Activated naive CD4-positive, alpha-beta T cell treated with anti-CD3 and anti-CD28 coated beads, Interleukin-2, amount 50 U/mL, for 72 hours (primary cell): ENCODE measurements at regions not wholly inside any gene's neighbourhood (a gene's known extent, or its start where the extent isn't known, plus 50 kb on each side); places are given as distances from the start of the nearest gene placed in this dataset.
A peak's percentile ranks its signal among the peaks of the same experiment; 100 is the strongest.
"Not testable (repeated sequence)": the region's sequence is repeated elsewhere in the genome, so short reads cannot be mapped to it uniquely, and the experiment has no call there.

Experiments used
- ATAC-seq, 2 donors: fragments of 150-1000 bp; cut with Tn5 transposase; 2 replicates each; pipeline ENCODE4 v1.10.0; 2021; ENCODE audit warnings: mild to moderate bottlenecking in 2 of 2, moderate library complexity in 2 of 2
- DNase-seq, 2 donors: peaks; one replicate each; pipeline ENCODE4 v3.0.0; 2021 to 2022; ENCODE audit warnings: low spot score in 2 of 2
- H3K27ac Mint-ChIP-seq, 2 donors: one replicate each; pipeline ENCODE4 v1.8.0; 2022; ENCODE audit warnings: mild to moderate bottlenecking in 2 of 2, mixed read lengths in 2 of 2
- H3K36me3 Mint-ChIP-seq, 2 donors: one replicate each; pipeline ENCODE4 v1.8.0; 2022; ENCODE audit warnings: mixed read lengths in 2 of 2
- H3K9me3 Mint-ChIP-seq, 2 donors: one replicate each; pipeline ENCODE4 v1.8.0; 2022; ENCODE audit warnings: mixed read lengths in 2 of 2

DNA sequence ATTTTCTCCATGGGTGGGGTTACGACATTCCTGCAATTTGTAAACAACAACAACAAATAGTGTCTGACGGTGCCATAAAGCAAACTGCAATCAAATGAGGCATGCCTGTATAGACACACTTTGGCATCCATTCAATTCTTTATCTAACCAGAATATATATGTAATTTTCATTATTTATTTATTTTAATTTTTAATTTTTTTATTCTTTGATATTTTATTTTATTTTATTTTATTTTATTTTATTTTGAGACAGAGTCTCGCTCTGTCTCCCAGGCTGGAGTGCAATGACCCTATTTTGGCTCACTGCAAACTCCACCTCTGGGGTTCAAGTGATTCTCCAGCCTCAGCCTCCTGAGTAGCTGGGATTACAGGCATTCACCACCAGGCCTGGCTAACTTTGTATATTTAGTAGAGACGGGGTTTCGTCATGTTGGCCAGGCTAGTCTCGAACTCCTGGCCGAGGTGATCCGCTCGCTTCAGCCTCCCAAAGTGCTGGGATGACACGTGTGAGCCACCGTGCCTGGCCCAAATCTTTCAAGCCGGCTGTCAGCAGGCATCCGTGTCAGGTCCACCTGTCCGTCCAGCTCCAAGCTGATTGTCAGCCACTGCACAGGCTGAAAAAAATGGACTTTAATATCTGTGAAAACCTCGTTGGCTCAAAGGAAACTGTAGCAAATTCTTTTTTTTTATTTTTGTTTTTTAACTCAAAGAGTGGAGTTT is 200.8 kb downstream of the ASMT start:
- no peak overlapping the region for H3K27ac Mint-ChIP-seq
- ATAC-seq (no peak), DNase-seq (no peak)
- no peaks in the 10 kb centered on the region for H3K36me3 Mint-ChIP-seq
- H3K9me3 Mint-ChIP-seq = no peaks in the 10 kb centered on the region

DNA sequence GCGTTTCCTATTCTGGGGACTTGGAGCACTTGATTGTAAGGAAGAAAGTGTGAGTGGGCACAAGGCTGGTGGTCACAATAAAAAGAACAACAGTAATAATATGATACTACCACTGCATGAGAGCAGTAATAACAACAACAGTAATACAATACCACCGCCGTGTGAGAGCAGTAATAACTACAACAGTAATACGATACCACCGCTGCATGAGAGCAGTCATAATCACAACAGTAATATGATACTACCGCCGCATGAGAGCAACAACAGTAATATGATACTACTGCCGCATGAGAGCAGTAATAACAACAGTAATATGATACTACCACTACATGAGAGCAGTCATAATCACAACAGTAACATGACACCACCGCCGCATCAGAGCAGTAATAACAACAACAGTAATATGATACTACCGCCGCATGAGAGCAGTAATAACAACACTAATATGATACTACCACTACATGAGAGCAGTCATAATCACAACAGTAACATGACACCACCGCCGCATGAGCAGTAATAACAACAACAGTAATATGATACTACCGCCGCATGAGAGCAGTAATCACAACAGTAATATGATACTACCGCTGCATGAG is 201.6 kb downstream of the ASMT start:
- H3K9me3 Mint-ChIP-seq, H3K36me3 Mint-ChIP-seq, DNase-seq, ATAC-seq, H3K27ac Mint-ChIP-seq: not testable (repeated sequence)

DNA sequence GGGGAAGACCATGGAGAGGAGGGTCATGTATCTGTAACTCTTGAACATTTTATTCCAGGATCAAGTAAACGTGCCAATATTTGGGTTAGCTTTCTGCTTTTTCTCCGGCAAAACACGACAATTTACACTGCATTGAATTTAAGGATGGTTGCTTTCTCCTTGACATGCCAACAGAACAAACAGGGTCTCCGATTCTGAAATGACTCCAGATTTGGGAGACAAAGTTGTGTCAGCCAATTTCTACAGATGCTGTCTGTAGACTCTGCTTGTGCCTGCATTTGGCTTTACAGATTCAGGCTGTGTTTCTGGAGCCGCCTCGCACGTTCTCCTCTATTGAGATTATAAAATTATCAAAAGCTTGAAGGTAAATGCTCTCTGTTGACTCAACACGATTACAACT is 207.0 kb downstream of the ASMT start:
- peaks cover 0 to 4% of the 10 kb centered on the region in 2 donors for H3K9me3 Mint-ChIP-seq
- ATAC-seq = no peak
- H3K36me3 Mint-ChIP-seq = no peaks in the 10 kb centered on the region
- no peak overlapping the region for H3K27ac Mint-ChIP-seq
- DNase-seq = no peak

DNA sequence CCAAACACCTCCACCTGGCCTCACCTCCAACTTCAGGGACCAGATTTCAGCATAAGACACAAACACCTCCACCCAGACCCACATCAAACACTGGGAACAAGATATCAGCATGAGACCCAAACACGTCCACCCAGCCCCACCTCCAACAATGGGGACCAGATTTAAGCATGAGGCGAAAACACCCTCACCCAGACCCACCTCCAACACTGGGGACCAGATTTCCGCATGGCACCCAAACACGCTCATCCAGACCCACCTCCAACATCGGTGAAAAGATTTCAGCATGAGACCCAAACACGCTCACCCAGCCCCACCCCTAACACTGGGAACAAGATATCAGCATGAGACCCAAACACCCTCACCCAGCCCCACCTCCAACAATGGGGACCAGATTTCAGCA is 210.0 kb downstream of the ASMT start:
- DNase-seq (no peak), ATAC-seq (no peak)
- Mint-ChIP-seq H3K9me3 (peaks cover 0 to 4% of the 10 kb centered on the region in 2 donors), H3K36me3 (no peaks in the 10 kb centered on the region), H3K27ac (peak overlapping the region in 1 of 2 donors; percentile 63)

DNA sequence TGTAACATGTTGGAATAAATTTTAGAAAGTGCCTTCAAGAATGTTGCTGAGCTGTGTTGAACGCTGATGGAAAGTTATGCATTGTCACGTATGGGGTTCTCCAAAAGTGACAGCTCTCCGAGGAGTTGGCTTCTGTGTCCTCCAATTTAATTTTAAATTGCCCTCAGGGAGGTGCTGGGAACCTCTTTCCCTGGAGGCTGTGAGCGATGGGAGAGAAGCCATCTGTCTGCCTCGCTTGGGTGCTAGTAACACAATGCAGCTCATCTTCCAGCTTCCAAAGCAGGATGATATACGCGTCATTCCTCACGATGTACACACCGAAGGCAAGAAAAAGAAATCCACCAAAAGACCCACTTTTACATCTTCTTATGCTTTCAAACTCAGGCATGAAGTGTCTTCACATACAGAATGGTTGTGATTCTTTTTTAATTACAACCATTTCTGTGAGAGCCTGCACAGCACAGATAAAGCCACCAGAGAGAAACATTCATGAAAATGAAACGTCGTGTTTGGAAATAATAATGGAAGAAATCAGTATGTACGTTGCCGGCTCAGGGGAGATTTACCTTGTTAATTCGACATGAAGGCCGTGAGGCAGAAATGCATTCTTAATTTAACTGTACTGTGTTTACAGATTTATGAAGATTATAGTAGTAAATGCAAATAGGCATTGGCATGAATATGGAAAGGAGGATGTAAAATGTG is 218.9 kb downstream of the ASMT start:
- H3K9me3 Mint-ChIP-seq = peaks cover 0 to 14% of the 10 kb centered on the region in 2 donors
- H3K27ac Mint-ChIP-seq = no peak overlapping the region
- DNase-seq = no peak
- ATAC-seq = no peak
- peaks cover 0 to 6% of the 10 kb centered on the region in 2 donors for H3K36me3 Mint-ChIP-seq

DNA sequence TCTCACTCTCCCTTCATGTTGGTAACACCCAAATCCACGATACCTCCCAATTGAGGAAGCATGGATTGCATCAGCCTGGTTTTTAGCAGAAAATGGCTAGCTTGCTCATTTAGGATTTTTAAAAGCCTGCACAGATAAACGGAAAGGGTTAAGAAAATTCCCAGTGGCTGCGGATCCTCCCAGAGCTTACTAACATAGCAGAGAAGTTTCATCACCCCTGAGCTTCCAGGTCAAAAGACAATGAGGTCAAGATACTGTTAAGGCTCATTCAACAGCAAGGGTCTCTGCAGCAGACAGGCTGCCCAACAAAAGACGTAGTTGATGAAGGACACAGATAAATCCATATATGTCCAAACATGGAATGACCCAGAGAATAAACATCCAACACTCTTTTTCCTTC is 220.2 kb downstream of the ASMT start:
- ATAC-seq (no peak), DNase-seq (no peak)
- H3K36me3 Mint-ChIP-seq = peaks cover 0 to 6% of the 10 kb centered on the region in 2 donors
- no peak overlapping the region for H3K27ac Mint-ChIP-seq
- H3K9me3 Mint-ChIP-seq = peaks cover under 1 to 15% of the 10 kb centered on the region in 2 donors

DNA sequence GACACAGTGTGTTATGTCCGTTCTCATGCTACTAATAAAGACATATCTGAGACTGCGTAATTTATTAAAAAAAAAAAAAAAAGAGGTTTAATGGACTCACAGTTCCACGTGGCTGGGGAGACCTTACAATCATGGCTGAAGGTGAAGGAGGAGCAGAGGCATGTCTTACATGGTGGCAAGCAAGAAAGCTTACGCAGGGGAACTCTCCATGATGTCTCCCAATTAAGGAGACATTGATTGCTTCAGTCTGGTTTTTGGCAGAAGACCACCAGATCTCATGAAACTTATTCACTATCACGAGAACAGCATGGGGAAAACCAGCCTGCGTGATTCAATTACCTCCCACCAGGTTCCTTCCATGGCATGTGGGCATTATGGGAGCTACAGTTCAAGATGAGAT is 221.8 kb downstream of the ASMT start:
- Mint-ChIP-seq H3K9me3 (peaks cover 3 to 19% of the 10 kb centered on the region in 2 donors), H3K36me3 (peaks cover 0 to 6% of the 10 kb centered on the region in 2 donors), H3K27ac (no peak overlapping the region)
- ATAC-seq (no peak), DNase-seq (no peak)

DNA sequence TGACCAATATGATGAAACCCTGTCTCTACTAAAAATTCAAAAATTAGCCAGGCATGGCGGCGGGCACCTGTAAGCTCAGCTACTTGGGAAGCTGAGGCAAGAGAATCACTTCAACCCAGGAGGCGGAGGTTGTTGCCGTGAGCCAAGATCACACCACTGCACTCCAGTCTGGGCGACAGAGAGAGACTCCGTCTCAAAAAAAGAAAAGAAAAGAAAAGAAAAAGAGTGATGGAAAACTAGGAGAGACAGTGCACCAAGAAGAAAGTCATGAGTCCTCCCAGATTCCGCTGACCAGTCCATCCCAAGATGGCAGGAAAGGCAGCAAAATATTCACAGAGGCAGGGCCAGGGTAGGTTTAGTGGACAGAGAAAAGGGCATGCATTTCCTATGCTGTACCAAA is 226.9 kb downstream of the ASMT start:
- ATAC-seq = no peak
- Mint-ChIP-seq H3K27ac (no peak overlapping the region), H3K36me3 (peaks cover 0 to 6% of the 10 kb centered on the region in 2 donors), H3K9me3 (peaks cover 3 to 9% of the 10 kb centered on the region in 2 donors)
- no peak for DNase-seq

DNA sequence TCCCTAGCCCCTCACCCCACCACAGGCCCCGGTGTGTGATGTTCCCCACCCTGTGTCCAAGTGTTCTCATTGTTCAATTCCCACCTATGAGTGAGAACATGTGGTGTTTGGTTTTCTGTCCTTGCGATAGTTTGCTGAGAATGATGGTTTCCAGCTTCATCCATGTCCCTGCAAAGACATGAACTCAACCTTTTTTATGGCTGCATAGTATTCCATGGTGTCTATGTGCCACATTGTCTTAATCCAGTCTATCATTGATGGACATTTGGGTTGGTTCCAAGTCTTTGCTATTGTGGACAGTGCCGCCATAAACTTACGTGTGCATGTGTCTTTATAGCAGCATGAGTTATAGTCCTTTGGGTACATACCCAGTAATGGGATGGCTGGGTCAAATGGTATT is 232.1 kb downstream of the ASMT start:
- H3K9me3 Mint-ChIP-seq, ATAC-seq, H3K27ac Mint-ChIP-seq, H3K36me3 Mint-ChIP-seq, DNase-seq: not testable (repeated sequence)

DNA sequence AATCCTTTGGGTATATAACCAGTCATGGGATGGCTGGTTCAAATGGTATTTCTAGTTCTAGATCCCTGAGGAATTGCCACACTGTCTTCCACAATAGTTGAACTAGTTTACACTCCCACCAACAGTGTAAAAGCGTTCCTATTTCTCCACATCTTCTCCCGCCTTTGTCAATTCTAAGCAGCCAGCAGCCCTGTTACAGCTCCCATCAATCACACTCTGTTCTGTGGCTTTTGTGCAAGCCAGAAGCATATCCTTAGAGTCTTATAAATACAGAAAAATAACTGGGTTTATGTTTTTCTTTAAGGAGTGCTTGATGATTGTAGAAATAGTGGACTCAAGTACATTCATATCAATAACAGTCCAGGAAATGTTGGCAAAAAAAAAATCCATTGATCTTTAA is 232.9 kb downstream of the ASMT start:
- ATAC-seq, DNase-seq, H3K9me3 Mint-ChIP-seq, H3K36me3 Mint-ChIP-seq, H3K27ac Mint-ChIP-seq: not testable (repeated sequence)

DNA sequence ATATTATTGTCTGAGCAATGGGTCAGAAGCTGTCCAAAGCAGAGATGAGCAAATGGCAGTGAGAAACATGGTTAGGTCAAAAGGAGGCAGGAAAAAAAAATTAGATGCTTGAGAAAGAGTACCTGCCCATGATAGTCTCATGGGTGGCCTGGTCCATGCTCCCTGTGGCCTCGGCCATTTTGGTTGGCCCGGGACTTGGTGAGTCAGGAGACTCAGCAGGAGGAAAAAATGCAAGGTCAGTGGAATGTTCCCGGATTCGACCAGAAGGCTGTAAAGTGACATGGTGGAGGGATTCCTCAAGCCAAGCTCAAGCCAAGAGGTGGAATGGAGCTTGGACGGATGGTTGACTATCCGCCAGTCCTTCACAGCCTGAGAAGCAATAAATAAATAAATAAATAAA is 236.7 kb downstream of the ASMT start:
- no peak for DNase-seq
- Mint-ChIP-seq H3K9me3 (no peaks in the 10 kb centered on the region), H3K36me3 (no peaks in the 10 kb centered on the region), H3K27ac (no peak overlapping the region)
- ATAC-seq = no peak

DNA sequence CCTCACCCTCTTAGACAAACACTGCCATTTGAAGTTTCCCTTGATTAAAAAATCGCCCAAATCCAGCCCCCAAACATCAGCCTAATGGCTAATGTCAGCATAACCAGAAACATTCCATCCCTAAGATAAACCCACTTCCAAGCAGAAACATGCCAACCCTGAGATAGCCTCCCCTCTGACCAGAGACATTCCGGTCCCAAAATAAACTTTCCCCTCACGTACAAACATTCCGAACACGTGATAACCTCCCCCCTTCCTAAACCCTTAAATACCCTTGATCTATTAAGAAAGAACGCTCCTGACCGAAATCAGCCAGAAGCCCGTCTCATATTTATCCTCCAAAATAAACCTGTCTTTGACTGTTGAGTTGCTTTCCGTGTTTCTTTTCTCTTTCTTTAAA is 237.2 kb downstream of the ASMT start:
- DNase-seq (no peak), ATAC-seq (no peak)
- Mint-ChIP-seq H3K9me3 (no peaks in the 10 kb centered on the region), H3K27ac (peak overlapping the region in 1 of 2 donors; percentile 62), H3K36me3 (no peaks in the 10 kb centered on the region)

DNA sequence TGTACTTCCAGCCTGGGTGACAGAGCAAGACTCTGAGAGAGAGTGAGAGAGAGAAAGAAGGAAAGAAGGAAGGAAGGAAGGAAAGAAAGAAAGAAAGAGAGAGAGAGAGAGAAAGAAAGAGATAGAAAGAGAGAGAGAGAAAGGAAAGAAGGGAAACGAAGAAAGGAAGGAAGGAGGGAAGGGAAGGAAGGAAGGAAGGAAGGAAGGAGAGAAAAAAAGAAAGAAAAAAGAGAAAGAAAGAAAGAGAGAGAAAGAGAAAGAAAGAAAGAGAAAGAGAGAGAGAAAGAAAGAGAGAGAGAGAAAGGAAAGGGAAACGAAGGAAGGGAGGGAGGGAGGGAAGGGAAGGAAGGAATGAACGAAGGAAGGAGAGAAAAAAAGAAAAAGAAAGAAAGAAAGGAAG is 238.6 kb downstream of the ASMT start:
- no peaks in the 10 kb centered on the region for H3K36me3 Mint-ChIP-seq
- no peaks in the 10 kb centered on the region for H3K9me3 Mint-ChIP-seq
- ATAC-seq = no peak
- no peak for DNase-seq
- H3K27ac Mint-ChIP-seq = no peak overlapping the region

DNA sequence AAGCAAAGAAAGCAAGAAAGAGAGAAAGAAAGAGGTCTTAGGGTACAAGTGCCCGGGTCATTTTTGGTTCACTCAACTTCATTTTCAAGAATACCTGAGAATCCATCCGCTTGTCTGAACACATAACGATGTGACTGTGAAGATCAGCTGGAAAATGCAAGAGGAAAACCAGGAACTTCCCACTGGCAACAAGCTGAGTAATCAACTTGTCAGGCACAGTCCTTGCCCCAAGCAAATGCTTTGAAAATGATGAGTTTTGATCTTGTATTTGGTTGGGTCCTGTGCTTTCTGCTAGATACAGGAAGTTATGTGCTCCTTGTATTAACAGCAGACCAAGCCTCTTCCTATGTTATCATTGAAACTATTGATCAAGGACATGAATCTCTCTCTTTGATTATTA is 239.1 kb downstream of the ASMT start:
- Mint-ChIP-seq H3K27ac (no peak overlapping the region), H3K36me3 (no peaks in the 10 kb centered on the region), H3K9me3 (no peaks in the 10 kb centered on the region)
- DNase-seq (no peak), ATAC-seq (no peak)

DNA sequence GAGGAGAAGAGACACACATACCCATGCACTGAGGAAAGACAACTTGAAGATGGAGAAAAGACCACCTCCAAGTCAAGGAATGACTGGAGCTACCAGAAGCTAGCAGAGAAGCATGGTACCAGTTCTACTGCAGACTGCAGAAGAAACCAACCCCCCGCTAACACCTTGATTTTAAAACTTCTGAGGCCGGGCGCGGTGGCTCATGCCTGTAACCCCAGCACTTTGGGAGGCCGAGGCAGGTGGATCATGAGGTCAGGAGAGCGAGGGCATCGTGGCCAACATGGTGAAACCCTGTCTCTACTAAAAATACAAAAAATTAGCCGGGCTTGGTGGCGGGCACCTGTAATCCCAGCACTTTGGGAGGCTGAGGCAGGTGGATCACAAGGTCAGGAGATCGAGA is 240.0 kb downstream of the ASMT start:
- H3K27ac Mint-ChIP-seq = not testable (repeated sequence)

DNA sequence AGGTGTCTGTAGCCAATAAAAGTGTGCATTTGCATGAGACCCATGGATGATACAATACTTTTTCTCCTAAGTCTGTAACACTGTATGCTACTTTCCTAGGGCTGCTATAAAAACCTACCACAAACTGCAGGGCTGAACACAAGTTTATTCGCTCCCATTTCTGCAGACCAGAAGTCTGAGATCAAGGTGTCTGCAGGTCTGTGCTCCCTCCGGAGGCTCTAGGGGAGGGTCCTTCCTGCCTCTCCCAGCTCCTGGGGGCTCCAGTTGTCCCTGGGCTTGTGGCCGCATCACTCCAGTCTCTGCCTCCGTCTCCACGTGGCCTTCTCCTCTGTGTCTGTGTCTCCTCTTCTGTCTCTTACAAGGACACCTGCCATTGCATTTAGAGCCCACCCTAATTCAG is 244.4 kb downstream of the ASMT start:
- not testable (repeated sequence) for H3K27ac Mint-ChIP-seq, H3K9me3 Mint-ChIP-seq, H3K36me3 Mint-ChIP-seq, DNase-seq, ATAC-seq

More for the DNA sequence above, 240.0 kb downstream of the ASMT start:
- not testable (repeated sequence) for ATAC-seq, H3K9me3 Mint-ChIP-seq, H3K36me3 Mint-ChIP-seq, DNase-seq

DNA sequence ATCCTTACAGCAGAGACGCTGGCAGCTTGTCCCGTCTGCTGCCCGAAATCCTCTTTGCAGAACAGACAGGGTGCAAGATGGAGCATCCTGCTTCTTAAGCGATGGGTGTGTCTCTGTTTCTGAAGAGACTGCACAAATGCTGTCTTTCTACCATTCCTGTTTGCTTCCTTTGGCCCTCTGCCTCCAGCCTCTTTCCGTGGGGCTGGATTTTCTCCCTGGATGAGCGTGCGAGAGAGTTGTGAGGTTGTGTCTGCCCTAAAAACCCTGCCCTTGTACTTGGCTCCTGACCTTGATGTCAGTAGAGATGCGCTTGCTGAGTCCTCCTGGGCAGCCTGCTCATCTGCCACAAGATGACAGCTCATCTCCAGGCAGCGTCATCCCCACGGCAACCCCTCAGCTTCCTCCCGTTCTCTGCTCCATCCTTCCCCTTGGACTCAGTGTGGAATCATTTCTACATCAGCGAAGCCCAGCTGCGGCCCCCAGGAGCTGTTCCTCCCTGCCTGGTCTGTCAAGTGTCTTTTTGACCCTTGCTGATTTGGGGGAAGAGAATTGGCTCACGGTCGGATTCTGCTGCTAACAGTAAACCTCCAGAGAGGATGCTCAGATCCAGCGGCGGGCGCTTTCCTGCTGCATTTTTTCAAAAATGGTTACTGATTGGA is 246.2 kb downstream of the ASMT start:
- no peaks in the 10 kb centered on the region for H3K9me3 Mint-ChIP-seq
- no peak for DNase-seq

More for the DNA sequence above, 246.2 kb downstream of the ASMT start:
- Mint-ChIP-seq H3K27ac (no peak overlapping the region), H3K36me3 (no peaks in the 10 kb centered on the region)
- ATAC-seq = no peak
